Neural progenitor cell (in vitro differentiated cells): ENCODE measurements at regions not wholly inside any gene's neighbourhood (a gene's known extent, or its start where the extent isn't known, plus 50 kb on each side); places are given as distances from the start of the nearest gene placed in this dataset.

Experiments used
- EZH2phosphoT487 ChIP-seq: fragments of 200-600 bp; sonication (generic); IDR thresholded peaks from 2 replicates; pipeline ENCODE4 v1.6.1; 2017; ENCODE audit warnings: antibody characterized with exemption
- TF ChIP-seq, protein P1 (sequence below): fragments of 200-600 bp; sonication (generic); IDR thresholded peaks from 2 replicates; pipeline ENCODE4 v1.5.1; 2017; ENCODE audit warnings: antibody characterized with exemption, mild to moderate bottlenecking

DNA sequence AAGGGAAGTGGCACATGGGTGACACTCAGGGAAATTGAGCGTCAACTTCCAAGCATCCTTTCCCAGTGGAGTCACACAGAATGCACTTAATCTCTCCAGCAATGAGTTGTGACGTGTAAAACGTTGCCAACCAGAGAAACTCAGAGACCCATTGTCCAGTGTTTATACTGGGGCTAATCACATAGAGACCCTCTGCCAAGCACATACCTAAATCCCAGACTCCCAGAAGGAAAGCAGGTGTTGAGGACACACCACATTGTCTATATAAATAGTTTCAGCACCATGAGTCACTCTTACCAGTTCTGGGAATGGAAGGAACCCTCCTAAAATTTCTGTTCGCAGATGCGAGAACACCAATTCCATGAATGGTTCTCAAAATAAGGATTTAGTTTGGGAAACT is 76.4 kb upstream of the BET1 start:
- TF ChIP-seq, protein P1, sequence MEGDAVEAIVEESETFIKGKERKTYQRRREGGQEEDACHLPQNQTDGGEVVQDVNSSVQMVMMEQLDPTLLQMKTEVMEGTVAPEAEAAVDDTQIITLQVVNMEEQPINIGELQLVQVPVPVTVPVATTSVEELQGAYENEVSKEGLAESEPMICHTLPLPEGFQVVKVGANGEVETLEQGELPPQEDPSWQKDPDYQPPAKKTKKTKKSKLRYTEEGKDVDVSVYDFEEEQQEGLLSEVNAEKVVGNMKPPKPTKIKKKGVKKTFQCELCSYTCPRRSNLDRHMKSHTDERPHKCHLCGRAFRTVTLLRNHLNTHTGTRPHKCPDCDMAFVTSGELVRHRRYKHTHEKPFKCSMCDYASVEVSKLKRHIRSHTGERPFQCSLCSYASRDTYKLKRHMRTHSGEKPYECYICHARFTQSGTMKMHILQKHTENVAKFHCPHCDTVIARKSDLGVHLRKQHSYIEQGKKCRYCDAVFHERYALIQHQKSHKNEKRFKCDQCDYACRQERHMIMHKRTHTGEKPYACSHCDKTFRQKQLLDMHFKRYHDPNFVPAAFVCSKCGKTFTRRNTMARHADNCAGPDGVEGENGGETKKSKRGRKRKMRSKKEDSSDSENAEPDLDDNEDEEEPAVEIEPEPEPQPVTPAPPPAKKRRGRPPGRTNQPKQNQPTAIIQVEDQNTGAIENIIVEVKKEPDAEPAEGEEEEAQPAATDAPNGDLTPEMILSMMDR, result no peak
- no peak for TF ChIP-seq EZH2phosphoT487
